Osteoblast (primary cell): ENCODE measurements at regions not wholly inside any gene's neighbourhood (a gene's known extent, or its start where the extent isn't known, plus 50 kb on each side); places are given as distances from the start of the nearest gene placed in this dataset.

ENCODE experiments used
- DNase-seq: peaks from one replicate; pipeline ENCODE4 v3.0.0; 2011; ENCODE audit warnings: low spot score, mixed read lengths; ENCODE audit not compliant: insufficient read length; ENCODE audit errors: missing footprints
- H2AFZ ChIP-seq: 2 replicates; pipeline ENCODE4 v1.6.0; 2011; ENCODE audit warnings: mild to moderate bottlenecking, low read length
- H3K27ac ChIP-seq: 2 replicates; pipeline ENCODE4 v1.5.1; 2011; ENCODE audit warnings: mild to moderate bottlenecking, low read depth, low read length, moderate library complexity
- H3K27me3 ChIP-seq: 2 replicates; pipeline ENCODE4 v1.6.0; 2012; ENCODE audit warnings: mild to moderate bottlenecking, control low read depth, inconsistent platforms, low read length, moderate library complexity; ENCODE audit not compliant: insufficient read depth
- H3K36me3 ChIP-seq: 2 replicates; pipeline ENCODE4 v1.5.1; 2011; ENCODE audit warnings: mild to moderate bottlenecking, low read length, control low read depth, moderate library complexity; ENCODE audit not compliant: insufficient read depth
- H3K4me1 ChIP-seq: 2 replicates; pipeline ENCODE4 v1.5.1; 2011; ENCODE audit warnings: mild to moderate bottlenecking, low read length, control low read depth, moderate library complexity; ENCODE audit not compliant: insufficient read depth
- H3K4me2 ChIP-seq: 2 replicates; pipeline ENCODE4 v1.6.0; 2011; ENCODE audit warnings: mild to moderate bottlenecking, low read length; ENCODE audit not compliant: insufficient read depth
- H3K4me3 ChIP-seq: fragments of 200-600 bp; sonication (generic); 3 replicates; pipeline ENCODE4 v1.5.1; 2012; ENCODE audit warnings: mild to moderate bottlenecking, low read length, inconsistent platforms; ENCODE audit not compliant: insufficient read depth
- H3K79me2 ChIP-seq: 2 replicates; pipeline ENCODE4 v1.6.0; 2012; ENCODE audit warnings: mild to moderate bottlenecking, low read length, control low read depth, inconsistent platforms; ENCODE audit not compliant: insufficient read depth
- H3K9me3 ChIP-seq: 2 replicates; pipeline ENCODE4 v1.5.1; 2011; ENCODE audit warnings: low read depth, low read length, control low read depth
- H4K20me1 ChIP-seq: 2 replicates; pipeline ENCODE4 v1.6.0; 2012; ENCODE audit warnings: mild to moderate bottlenecking, low read length, control low read depth; ENCODE audit not compliant: insufficient read depth
- TF ChIP-seq, protein P1 (sequence below): IDR thresholded peaks from 2 replicates; pipeline ENCODE4 v1.5.1; 2011; ENCODE audit warnings: mild to moderate bottlenecking, low read depth, low read length, moderate library complexity; ENCODE audit errors: extremely low read depth

GRCh38 chr15:93432474-93432873, 343.5 kb upstream of the RGMA start:
- Histone ChIP-seq H3K4me3 (no peak overlapping the region), H4K20me1 (no peaks in the 10 kb centered on the region), H3K27ac (no peak overlapping the region), H3K36me3 (no peaks in the 10 kb centered on the region), H3K79me2 (no peaks in the 10 kb centered on the region), H3K4me1 (no peaks in the 10 kb centered on the region), H3K4me2 (no peak overlapping the region), H2AFZ (no peak overlapping the region), H3K27me3 (no peaks in the 10 kb centered on the region), H3K9me3 (peaks cover 3% of the 10 kb centered on the region)
- DNase-seq: no peak
- TF ChIP-seq, protein P1, sequence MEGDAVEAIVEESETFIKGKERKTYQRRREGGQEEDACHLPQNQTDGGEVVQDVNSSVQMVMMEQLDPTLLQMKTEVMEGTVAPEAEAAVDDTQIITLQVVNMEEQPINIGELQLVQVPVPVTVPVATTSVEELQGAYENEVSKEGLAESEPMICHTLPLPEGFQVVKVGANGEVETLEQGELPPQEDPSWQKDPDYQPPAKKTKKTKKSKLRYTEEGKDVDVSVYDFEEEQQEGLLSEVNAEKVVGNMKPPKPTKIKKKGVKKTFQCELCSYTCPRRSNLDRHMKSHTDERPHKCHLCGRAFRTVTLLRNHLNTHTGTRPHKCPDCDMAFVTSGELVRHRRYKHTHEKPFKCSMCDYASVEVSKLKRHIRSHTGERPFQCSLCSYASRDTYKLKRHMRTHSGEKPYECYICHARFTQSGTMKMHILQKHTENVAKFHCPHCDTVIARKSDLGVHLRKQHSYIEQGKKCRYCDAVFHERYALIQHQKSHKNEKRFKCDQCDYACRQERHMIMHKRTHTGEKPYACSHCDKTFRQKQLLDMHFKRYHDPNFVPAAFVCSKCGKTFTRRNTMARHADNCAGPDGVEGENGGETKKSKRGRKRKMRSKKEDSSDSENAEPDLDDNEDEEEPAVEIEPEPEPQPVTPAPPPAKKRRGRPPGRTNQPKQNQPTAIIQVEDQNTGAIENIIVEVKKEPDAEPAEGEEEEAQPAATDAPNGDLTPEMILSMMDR: no peak

DNA sequence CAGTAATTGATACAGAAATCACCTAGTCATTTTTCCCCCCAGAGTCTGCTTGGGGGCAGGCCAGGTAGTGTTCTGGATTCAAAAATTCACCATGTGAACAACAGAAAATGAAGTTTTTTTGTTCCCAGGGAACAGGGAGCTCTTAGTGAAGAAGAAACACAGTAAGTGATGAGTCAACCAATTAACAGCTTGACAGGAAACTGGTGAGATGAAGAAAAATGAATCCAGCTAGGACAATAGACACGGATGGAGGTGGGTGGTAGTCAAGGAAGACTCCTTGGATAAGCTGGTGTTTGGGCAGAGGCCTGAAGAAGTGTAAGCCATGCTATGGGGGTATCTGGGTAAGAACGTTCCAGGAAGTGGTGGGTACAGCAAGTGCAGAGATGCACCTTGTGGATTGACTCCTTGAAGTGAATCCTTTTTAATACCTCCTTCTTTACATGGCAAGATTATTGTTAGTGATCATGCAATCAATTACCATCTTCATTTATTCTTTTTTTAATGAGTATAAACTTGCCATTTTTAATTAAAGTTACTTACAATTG, 339.9 kb upstream of the RGMA start:
- H3K27me3 ChIP-seq: no peaks in the 10 kb centered on the region
- H3K4me3 ChIP-seq: no peak overlapping the region
- peaks cover 3% of the 10 kb centered on the region for H3K9me3 ChIP-seq
- no peaks in the 10 kb centered on the region for H3K79me2 ChIP-seq
- H3K4me2 ChIP-seq: no peak overlapping the region
- H2AFZ ChIP-seq: no peak overlapping the region
- TF ChIP-seq, protein P1: no peak
- H4K20me1 ChIP-seq: no peaks in the 10 kb centered on the region
- no peak overlapping the region for H3K27ac ChIP-seq
- no peak for DNase-seq
- no peaks in the 10 kb centered on the region for H3K36me3 ChIP-seq
- H3K4me1 ChIP-seq: no peaks in the 10 kb centered on the region

DNA sequence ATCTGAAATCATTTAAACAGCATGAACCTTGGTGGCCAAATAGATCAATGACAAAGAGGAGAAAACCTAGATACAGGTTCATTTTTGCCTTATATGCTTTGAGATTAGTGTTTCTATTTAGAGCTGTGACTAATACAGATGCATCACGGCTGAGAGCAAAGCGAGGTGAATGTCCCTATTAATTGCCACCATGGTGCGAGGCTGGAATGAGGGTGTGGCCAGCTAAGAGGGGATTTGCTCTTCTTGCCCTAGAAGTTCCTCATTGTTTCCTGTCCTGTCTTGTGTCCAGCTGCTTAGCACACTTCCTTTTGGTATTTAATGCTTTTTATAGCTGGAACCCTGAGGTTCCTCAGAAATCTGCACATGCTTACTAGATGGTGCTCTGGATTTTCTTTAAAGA, 339.1 kb upstream of the RGMA start:
- no peak overlapping the region for H3K4me2 ChIP-seq
- H3K36me3 ChIP-seq: no peaks in the 10 kb centered on the region
- H2AFZ ChIP-seq: no peak overlapping the region
- H3K27ac ChIP-seq: no peak overlapping the region
- H3K4me1 ChIP-seq: no peaks in the 10 kb centered on the region
- H3K4me3 ChIP-seq: no peak overlapping the region
- no peak for DNase-seq
- peaks cover 3% of the 10 kb centered on the region for H3K9me3 ChIP-seq
- TF ChIP-seq, protein P1: no peak
- no peaks in the 10 kb centered on the region for H3K79me2 ChIP-seq
- H4K20me1 ChIP-seq: no peaks in the 10 kb centered on the region
- H3K27me3 ChIP-seq: no peaks in the 10 kb centered on the region

DNA sequence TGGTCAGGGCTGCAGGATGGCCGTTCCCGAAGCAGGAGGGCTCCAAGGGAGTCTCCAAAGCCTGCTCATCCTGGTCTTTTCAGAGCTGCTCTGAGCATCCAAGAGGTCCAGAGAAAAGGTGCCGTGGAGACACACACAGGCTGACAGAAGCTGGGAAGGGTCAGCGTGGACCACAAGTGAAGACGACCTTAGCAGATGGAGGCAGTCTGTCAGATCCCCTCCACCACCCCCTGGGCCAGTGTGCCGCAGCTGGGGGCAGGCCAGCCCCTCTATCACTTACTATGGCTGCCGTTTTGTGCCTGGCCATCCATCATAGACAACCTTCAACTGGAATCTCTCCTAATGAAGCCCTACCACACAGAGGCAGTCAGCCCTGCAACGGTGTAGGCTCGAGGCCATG, 335.1 kb upstream of the RGMA start:
- Histone ChIP-seq H3K4me1 (no peaks in the 10 kb centered on the region), H3K27me3 (no peaks in the 10 kb centered on the region), H4K20me1 (no peaks in the 10 kb centered on the region), H3K79me2 (no peaks in the 10 kb centered on the region), H3K36me3 (no peaks in the 10 kb centered on the region), H3K9me3 (peaks cover 3% of the 10 kb centered on the region), H2AFZ (no peak overlapping the region), H3K27ac (no peak overlapping the region), H3K4me3 (no peak overlapping the region), H3K4me2 (no peak overlapping the region)
- TF ChIP-seq, protein P1: no peak
- no peak for DNase-seq
